Keratinocyte (primary cell): ENCODE measurements at regions not wholly inside any gene's neighbourhood (a gene's known extent, or its start where the extent isn't known, plus 50 kb on each side); places are given as distances from the start of the nearest gene placed in this dataset.

ENCODE experiments used
- DNase-seq: peaks from one replicate; pipeline ENCODE4 v3.0.0-alpha.2; 2011; ENCODE audit warnings: low read depth, missing footprints, low spot score
- FAIRE-seq: peaks from 2 replicates; lab custom pipeline; 2011; peaks lifted over from hg19 to GRCh38; lab: Jason Lieb, UNC
- H2AFZ ChIP-seq: 2 replicates; pipeline ENCODE4 v1.6.0; 2012; ENCODE audit warnings: low read length, control low read depth, inconsistent platforms; ENCODE audit not compliant: control insufficient read depth
- H3K27ac ChIP-seq: 2 replicates; pipeline ENCODE4 v1.5.1; 2011; ENCODE audit warnings: low read length; ENCODE audit not compliant: control insufficient read depth, insufficient read depth
- H3K27me3 ChIP-seq: 3 replicates; pipeline ENCODE4 v1.6.0; 2011; ENCODE audit warnings: low read length; ENCODE audit not compliant: control insufficient read depth, insufficient read depth; ENCODE audit errors: extremely low read depth
- H3K36me3 ChIP-seq, 2 experiments: 2 replicates in 1 of 2; 3 replicates in 1 of 2; pipeline ENCODE4 v1.5.1; 2011; ENCODE audit warnings: low read length in 2 of 2, mild to moderate bottlenecking in 1 of 2; ENCODE audit not compliant: control insufficient read depth in 2 of 2, insufficient read depth in 2 of 2; ENCODE audit errors: extremely low read depth in 1 of 2
- H3K4me1 ChIP-seq: 3 replicates; pipeline ENCODE4 v1.5.1; 2011; ENCODE audit warnings: low read length; ENCODE audit not compliant: control insufficient read depth, insufficient read depth; ENCODE audit errors: extremely low read depth
- H3K4me2 ChIP-seq: 3 replicates; pipeline ENCODE4 v1.6.0; 2011; ENCODE audit warnings: low read depth, low read length; ENCODE audit not compliant: control insufficient read depth, insufficient read depth; ENCODE audit errors: extremely low read depth
- H3K4me3 ChIP-seq, 3 experiments: fragments of 200-600 bp in 1 of 3; sonication (generic) in 1 of 3; 2 replicates in 2 of 3; 3 replicates in 1 of 3; pipeline ENCODE4 v1.5.1; 2011 to 2016; ENCODE audit warnings: low read length in 3 of 3, mild to moderate bottlenecking in 3 of 3, control low read depth in 2 of 3, inconsistent platforms in 1 of 3, low read depth in 1 of 3, mixed read lengths in 1 of 3, mixed run types in 1 of 3, moderate library complexity in 1 of 3; ENCODE audit not compliant: control insufficient read depth in 2 of 3, insufficient read depth in 2 of 3; ENCODE audit errors: extremely low read depth in 1 of 3
- H3K79me2 ChIP-seq: 2 replicates; pipeline ENCODE4 v1.6.0; 2012; ENCODE audit warnings: low read length; ENCODE audit not compliant: control insufficient read depth, insufficient read depth
- H3K9ac ChIP-seq: 3 replicates; pipeline ENCODE4 v1.6.0; 2011; ENCODE audit warnings: low read length; ENCODE audit not compliant: control insufficient read depth, insufficient read depth; ENCODE audit errors: extremely low read depth
- H3K9me1 ChIP-seq: 3 replicates; pipeline ENCODE4 v1.6.0; 2011; ENCODE audit warnings: low read length; ENCODE audit not compliant: control insufficient read depth, insufficient read depth; ENCODE audit errors: extremely low read depth
- H3K9me3 ChIP-seq: 2 replicates; pipeline ENCODE4 v1.5.1; 2012; ENCODE audit warnings: low read depth, low read length; ENCODE audit not compliant: control insufficient read depth
- H4K20me1 ChIP-seq: 3 replicates; pipeline ENCODE4 v1.6.0; 2011; ENCODE audit warnings: low read length; ENCODE audit not compliant: control insufficient read depth, insufficient read depth; ENCODE audit errors: extremely low read depth
- EZH2 ChIP-seq: IDR thresholded peaks from one replicate; pipeline ENCODE4 v1.6.1; 2012; ENCODE audit warnings: inconsistent platforms, mild to moderate bottlenecking, low read length, moderate library complexity
- dilution Hi-C: fragments of 300-500 bp; cut with MboI; formaldehyde crosslinking; loops from one replicate; pipeline ENCODE4 v1.7.0; 2020; ENCODE audit warnings: low sequenced_read_pairs; ENCODE audit not compliant: extremely low pct_ligation_motif_present
- TF ChIP-seq, protein P1 (sequence below), 3 experiments: IDR thresholded peaks in 1 of 3; conservative IDR thresholded peaks in 1 of 3; optimal IDR thresholded peaks in 1 of 3; 2 replicates in 2 of 3; 3 replicates in 1 of 3; pipeline versions ENCODE3 to v1.5.1; 2011; ENCODE audit warnings: low read length in 3 of 3, mild to moderate bottlenecking in 3 of 3, moderate library complexity in 2 of 3, control low read depth in 1 of 3, inconsistent platforms in 1 of 3; ENCODE audit not compliant: insufficient read depth in 2 of 3; ENCODE audit errors: extremely low read depth in 1 of 3

- FAIRE-seq (no peak), DNase-seq (no peak)
- H3K4me2 ChIP-seq, result no peak overlapping the region
- H4K20me1 ChIP-seq, result no peaks in the 10 kb centered on the region
- H3K9me3 ChIP-seq, result no peaks in the 10 kb centered on the region
- no peaks in the 10 kb centered on the region for H3K79me2 ChIP-seq
- no peaks in the 10 kb centered on the region for H3K4me1 ChIP-seq
- no peaks in the 10 kb centered on the region for H3K27me3 ChIP-seq
- no peak overlapping the region for H3K27ac ChIP-seq
- no peaks in the 10 kb centered on the region for H3K9me1 ChIP-seq
- H3K36me3 ChIP-seq, result no peaks in the 10 kb centered on the region
- no peak overlapping the region for H2AFZ ChIP-seq
- no peak overlapping the region for H3K4me3 ChIP-seq
- no peak overlapping the region for H3K9ac ChIP-seq
- dilution Hi-C loops, result no loop called here
- TF ChIP-seq, protein P1, sequence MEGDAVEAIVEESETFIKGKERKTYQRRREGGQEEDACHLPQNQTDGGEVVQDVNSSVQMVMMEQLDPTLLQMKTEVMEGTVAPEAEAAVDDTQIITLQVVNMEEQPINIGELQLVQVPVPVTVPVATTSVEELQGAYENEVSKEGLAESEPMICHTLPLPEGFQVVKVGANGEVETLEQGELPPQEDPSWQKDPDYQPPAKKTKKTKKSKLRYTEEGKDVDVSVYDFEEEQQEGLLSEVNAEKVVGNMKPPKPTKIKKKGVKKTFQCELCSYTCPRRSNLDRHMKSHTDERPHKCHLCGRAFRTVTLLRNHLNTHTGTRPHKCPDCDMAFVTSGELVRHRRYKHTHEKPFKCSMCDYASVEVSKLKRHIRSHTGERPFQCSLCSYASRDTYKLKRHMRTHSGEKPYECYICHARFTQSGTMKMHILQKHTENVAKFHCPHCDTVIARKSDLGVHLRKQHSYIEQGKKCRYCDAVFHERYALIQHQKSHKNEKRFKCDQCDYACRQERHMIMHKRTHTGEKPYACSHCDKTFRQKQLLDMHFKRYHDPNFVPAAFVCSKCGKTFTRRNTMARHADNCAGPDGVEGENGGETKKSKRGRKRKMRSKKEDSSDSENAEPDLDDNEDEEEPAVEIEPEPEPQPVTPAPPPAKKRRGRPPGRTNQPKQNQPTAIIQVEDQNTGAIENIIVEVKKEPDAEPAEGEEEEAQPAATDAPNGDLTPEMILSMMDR (optimal IDR thresholded peaks at IDR 0.05 in 1 of 3, IDR thresholded peaks at IDR 0.05 in 1 of 3, conservative IDR thresholded peaks at IDR 0.05 in 1 of 3; ENCODE audit: extremely low read depth in 1 of 3, insufficient read depth in 2 of 3, low read length in 3 of 3), result no peak
Observed at GRCh38 chr4:34157547-34157946, 2086.8 kb downstream of the ARAP2 start.

- FAIRE-seq (no peak), DNase-seq (peak; percentile 56)
- no peak overlapping the region for H3K4me2 ChIP-seq
- H4K20me1 ChIP-seq, result no peaks in the 10 kb centered on the region
- H3K27me3 ChIP-seq, result no peaks in the 10 kb centered on the region
- H2AFZ ChIP-seq, result no peak overlapping the region
- dilution Hi-C loops, result no loop called here
- no peaks in the 10 kb centered on the region for H3K9me3 ChIP-seq
- H3K36me3 ChIP-seq, result no peaks in the 10 kb centered on the region
- H3K4me3 ChIP-seq, result no peak overlapping the region
- no peaks in the 10 kb centered on the region for H3K4me1 ChIP-seq
- H3K79me2 ChIP-seq, result no peaks in the 10 kb centered on the region
- H3K9me1 ChIP-seq, result no peaks in the 10 kb centered on the region
- no peak for TF ChIP-seq EZH2
- TF ChIP-seq, protein P1 (optimal IDR thresholded peaks at IDR 0.05 in 1 of 3, IDR thresholded peaks at IDR 0.05 in 1 of 3, conservative IDR thresholded peaks at IDR 0.05 in 1 of 3; ENCODE audit: extremely low read depth in 1 of 3, insufficient read depth in 2 of 3, low read length in 3 of 3), result no peak
- no peak overlapping the region for H3K27ac ChIP-seq
- no peak overlapping the region for H3K9ac ChIP-seq
Observed at GRCh38 chr4:34158878-34159277, 2085.4 kb downstream of the ARAP2 start.
